IMR-90 (cell line): ENCODE measurements at regions not wholly inside any gene's neighbourhood (a gene's known extent, or its start where the extent isn't known, plus 50 kb on each side); places are given as distances from the start of the nearest gene placed in this dataset.
"Not testable (repeated sequence)": the region's sequence is repeated elsewhere in the genome, so short reads cannot be mapped to it uniquely, and the experiment has no call there.

ENCODE experiments used
- ATAC-seq: fragments of 200-7000 bp; cut with Tn5 transposase; 2 replicates; pipeline ENCODE4 v1.9.1; 2020; ENCODE audit warnings: low read depth, mild to moderate bottlenecking, moderate library complexity
- BruUV-seq: library from RNA; stranded (reverse); fragments of 400-500 nt; replicated peaks from 2 replicates; lab custom pipeline; 2021; lab: Mats Ljungman, UMichigan
- CTCF ChIA-PET: fragments of 300-600 bp; formaldehyde crosslinking; extraction: SDS; loops from one replicate; lab custom pipeline; 2021; ENCODE audit warnings: antibody characterized with exemption; lab: Yijun Ruan, JAX
- POLR2A ChIA-PET: fragments of 300-600 bp; sonication (Branson Sonifier 250); formaldehyde crosslinking; loops from one replicate; lab custom pipeline; 2022; ENCODE audit warnings: antibody characterized with exemption; ENCODE audit not compliant: unreplicated experiment; lab: Charles Lee
- DNase-seq: peaks from one replicate; pipeline ENCODE4 v3.0.0; 2013
- H2AFZ ChIP-seq: replicated peaks from 2 replicates; pipeline ENCODE3; 2013; ENCODE audit warnings: low read length, mild to moderate bottlenecking; ENCODE audit not compliant: poor library complexity
- H2AK5ac ChIP-seq: 2 replicates; pipeline ENCODE4 v1.6.1; 2013; ENCODE audit warnings: low read depth, low read length, inconsistent platforms
- H2AK9ac ChIP-seq: replicated peaks from 2 replicates; pipeline ENCODE3; 2013; ENCODE audit warnings: mild to moderate bottlenecking, low read depth, low read length, moderate library complexity; ENCODE audit not compliant: poor library complexity
- H2BK120ac ChIP-seq: 2 replicates; pipeline ENCODE4 v1.6.1; 2013; ENCODE audit warnings: low read depth, low read length, inconsistent platforms
- H2BK15ac ChIP-seq: 3 replicates; pipeline ENCODE4 v1.6.1; 2013; ENCODE audit warnings: low read depth, low read length, inconsistent platforms
- H2BK20ac ChIP-seq: 2 replicates; pipeline ENCODE4 v1.6.1; 2013; ENCODE audit warnings: low read depth, mild to moderate bottlenecking, inconsistent platforms, low read length, moderate library complexity
- H2BK5ac ChIP-seq: 2 replicates; pipeline ENCODE4 v1.6.1; 2013; ENCODE audit warnings: mild to moderate bottlenecking, low read depth, low read length, inconsistent platforms; ENCODE audit not compliant: poor library complexity, severe bottlenecking
- H3K14ac ChIP-seq: replicated peaks from 2 replicates; pipeline ENCODE4 v1.6.1; 2013; ENCODE audit warnings: low read depth, low read length, inconsistent platforms
- H3K18ac ChIP-seq: 2 replicates; pipeline ENCODE4 v1.6.1; 2013; ENCODE audit warnings: low read depth, low read length, control low read depth
- H3K23ac ChIP-seq: 2 replicates; pipeline ENCODE4 v1.6.1; 2013; ENCODE audit warnings: low read depth, low read length, inconsistent platforms
- H3K27ac ChIP-seq: 2 replicates; pipeline ENCODE4 v1.5.1; 2013; ENCODE audit warnings: mild to moderate bottlenecking, control low read depth, low read length; ENCODE audit not compliant: insufficient read depth
- H3K27me3 ChIP-seq: 2 replicates; pipeline ENCODE4 v1.6.1; 2013; ENCODE audit warnings: low read length; ENCODE audit not compliant: control insufficient read depth, insufficient read depth
- H3K36me3 ChIP-seq: 2 replicates; pipeline ENCODE4 v1.6.1; 2013; ENCODE audit warnings: low read length, mixed read lengths; ENCODE audit not compliant: control insufficient read depth, insufficient read depth
- H3K4ac ChIP-seq: 2 replicates; pipeline ENCODE4 v1.6.1; 2013; ENCODE audit warnings: low read depth, low read length, inconsistent platforms
- H3K4me1 ChIP-seq: 2 replicates; pipeline ENCODE4 v1.6.1; 2013; ENCODE audit warnings: low read length, mixed read lengths; ENCODE audit not compliant: control insufficient read depth, insufficient read depth
- H3K4me2 ChIP-seq: 2 replicates; pipeline ENCODE4 v1.6.1; 2013; ENCODE audit warnings: low read depth, mild to moderate bottlenecking, control low read depth, low read length, moderate library complexity
- H3K4me3 ChIP-seq: 2 replicates; pipeline ENCODE4 v1.5.1; 2013; ENCODE audit warnings: low read depth, mild to moderate bottlenecking, control low read depth, low read length, moderate library complexity; ENCODE audit not compliant: insufficient read depth
- H3K56ac ChIP-seq: 2 replicates; pipeline ENCODE4 v1.6.1; 2013; ENCODE audit warnings: low read length, inconsistent platforms; ENCODE audit not compliant: insufficient read depth; ENCODE audit errors: extremely low read depth
- H3K79me1 ChIP-seq, 2 experiments: 2 replicates each; pipeline ENCODE4 v1.6.1; 2013; ENCODE audit warnings: low read length in 2 of 2, inconsistent platforms in 1 of 2, low read depth in 1 of 2
- H3K9ac ChIP-seq: 2 replicates; pipeline ENCODE4 v1.6.1; 2013; ENCODE audit warnings: low read depth, low read length, control low read depth
- H3K9me1 ChIP-seq: 2 replicates; pipeline ENCODE4 v1.6.1; 2013; ENCODE audit warnings: low read length, inconsistent platforms; ENCODE audit not compliant: insufficient read depth
- H3K9me3 ChIP-seq: 2 replicates; pipeline ENCODE4 v1.6.1; 2013; ENCODE audit warnings: low read length; ENCODE audit not compliant: control insufficient read depth, insufficient read depth
- H4K20me1 ChIP-seq: 2 replicates; pipeline ENCODE4 v1.6.1; 2013; ENCODE audit warnings: low read length, inconsistent platforms; ENCODE audit not compliant: insufficient read depth
- H4K5ac ChIP-seq: 2 replicates; pipeline ENCODE4 v1.6.1; 2013; ENCODE audit warnings: mild to moderate bottlenecking, low read depth, low read length, control low read depth
- H4K8ac ChIP-seq, 2 experiments: 2 replicates each; pipeline ENCODE4 v1.6.1; 2013; ENCODE audit warnings: low read depth in 2 of 2, low read length in 2 of 2, control low read depth in 1 of 2, inconsistent platforms in 1 of 2
- H4K91ac ChIP-seq: 2 replicates; pipeline ENCODE4 v1.6.1; 2013; ENCODE audit warnings: low read depth, low read length, inconsistent platforms; ENCODE audit not compliant: insufficient read depth
- WGBS, 2 experiments: methylation state at CpG; one replicate each; pipeline versions ENCODE4 v1.1.5 to v1.1.7; 2013; ENCODE audit warnings: missing lambda C conversion rate in 2 of 2; ENCODE audit not compliant: insufficient read length in 1 of 2; ENCODE audit errors: extremely low coverage in 2 of 2; 5-methylcytosine and 5-hydroxymethylcytosine counted together
- dilution Hi-C: fragments of 300-500 bp; cut with HindIII; formaldehyde crosslinking; loops from one replicate; pipeline ENCODE4 v1.14.3; 2018; ENCODE audit warnings: low sequenced_read_pairs; ENCODE audit not compliant: unreplicated experiment
- in situ Hi-C: fragments of 300-500 bp; cut with MboI; formaldehyde crosslinking; loops from 3 replicates; pipeline ENCODE4 v1.14.3; 2019; ENCODE audit warnings: low sequenced_read_pairs, inconsistent platforms, mixed read lengths
- intact Hi-C: fragments of 100-400 bp; cut with micrococcal nuclease; formaldehyde crosslinking; loops from 2 replicates; pipeline ENCODE4 v1.10.0; 2022

DNA sequence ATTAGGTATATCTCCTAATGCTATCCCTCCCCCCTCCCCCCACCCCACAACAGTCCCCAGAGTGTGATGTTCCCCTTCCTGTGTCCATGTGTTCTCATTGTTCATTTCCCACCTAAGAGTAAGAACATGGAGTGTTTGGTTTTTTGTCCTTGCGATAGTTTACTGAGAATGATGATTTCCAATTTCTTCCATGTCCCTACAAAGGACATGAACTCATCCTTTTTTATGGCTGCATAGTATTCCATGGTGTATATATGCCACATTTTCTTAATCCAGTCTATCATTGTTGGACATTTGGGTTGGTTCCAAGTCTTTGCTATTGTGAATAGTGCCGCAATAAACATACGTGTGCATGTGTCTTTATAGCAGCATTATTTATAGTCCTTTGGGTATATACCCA, 140.7 kb downstream of the SDHAF3 start:
- intact Hi-C loops, H3K79me1 ChIP-seq, DNase-seq, H2AFZ ChIP-seq, H3K4ac ChIP-seq, H3K4me2 ChIP-seq, H3K9ac ChIP-seq, H4K20me1 ChIP-seq, H3K9me3 ChIP-seq, H3K4me1 ChIP-seq, H2AK9ac ChIP-seq, BruUV-seq, H3K4me3 ChIP-seq, H3K27me3 ChIP-seq, ATAC-seq, H2BK120ac ChIP-seq, H3K36me3 ChIP-seq, H3K56ac ChIP-seq, H3K9me1 ChIP-seq, H2AK5ac ChIP-seq, H2BK20ac ChIP-seq, in situ Hi-C loops, H3K18ac ChIP-seq, H4K91ac ChIP-seq, H4K5ac ChIP-seq, H3K23ac ChIP-seq, H2BK15ac ChIP-seq, H3K14ac ChIP-seq, CTCF ChIA-PET, H4K8ac ChIP-seq, POLR2A ChIA-PET, dilution Hi-C loops, H2BK5ac ChIP-seq, H3K27ac ChIP-seq: not testable (repeated sequence)
- no CpG with 5 or more reads among the region's 3 CpGs for WGBS, 2 experiments
